Stimulated activated CD4-positive, alpha-beta T cell treated with anti-CD3 and anti-CD28 coated beads, Interleukin-15, amount 100 ng/mL, for 48 hours (primary cell): ENCODE measurements at regions not wholly inside any gene's neighbourhood (a gene's known extent, or its start where the extent isn't known, plus 50 kb on each side); places are given as distances from the start of the nearest gene placed in this dataset.
"Not testable (repeated sequence)": the region's sequence is repeated elsewhere in the genome, so short reads cannot be mapped to it uniquely, and the experiment has no call there.

Experiments used
- DNase-seq, 2 donors: peaks; one replicate each; pipeline ENCODE4 v3.0.0-alpha.2; 2020; ENCODE audit warnings: low read depth in 2 of 2

DNA sequence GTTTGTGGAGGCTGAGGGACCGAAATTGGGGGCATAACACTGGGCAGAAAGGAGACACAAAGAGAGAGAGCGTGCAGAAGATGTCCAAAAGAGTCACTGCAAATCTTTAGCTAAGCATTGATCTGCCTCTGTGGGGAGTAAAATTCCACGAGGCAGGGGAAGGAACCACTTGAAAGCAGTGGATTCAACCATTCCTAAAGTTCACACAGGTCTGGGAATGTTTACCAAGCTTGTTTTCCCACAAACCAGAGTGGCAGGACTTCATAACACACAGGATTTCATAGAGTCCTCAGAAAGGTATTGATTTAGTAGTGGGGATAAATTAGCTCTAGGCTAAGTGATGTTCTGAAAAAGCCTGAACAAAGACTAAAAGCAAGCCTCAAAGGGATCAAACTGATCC lies 66.1 kb upstream of the RPL38 start:
- no peak for DNase-seq

DNA sequence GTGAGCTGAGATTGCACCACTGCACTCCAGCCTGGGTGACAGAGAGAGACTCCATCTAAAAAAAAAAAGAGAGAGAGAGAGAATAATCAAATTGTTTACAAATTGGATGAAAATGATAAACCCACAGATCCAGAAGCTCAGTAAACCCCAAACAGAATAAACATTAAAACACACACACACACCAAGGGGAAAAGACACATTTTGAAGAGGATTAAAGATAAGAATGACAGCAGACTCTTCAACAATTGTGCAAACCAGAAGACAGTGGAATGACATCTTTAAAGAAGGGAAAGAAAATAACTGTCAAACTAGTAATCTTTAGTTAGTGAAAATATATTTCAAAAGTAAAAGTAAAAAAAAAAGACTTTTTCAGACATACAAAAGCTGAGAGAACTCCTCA lies 64.4 kb upstream of the RPL38 start:
- no peak for DNase-seq

DNA sequence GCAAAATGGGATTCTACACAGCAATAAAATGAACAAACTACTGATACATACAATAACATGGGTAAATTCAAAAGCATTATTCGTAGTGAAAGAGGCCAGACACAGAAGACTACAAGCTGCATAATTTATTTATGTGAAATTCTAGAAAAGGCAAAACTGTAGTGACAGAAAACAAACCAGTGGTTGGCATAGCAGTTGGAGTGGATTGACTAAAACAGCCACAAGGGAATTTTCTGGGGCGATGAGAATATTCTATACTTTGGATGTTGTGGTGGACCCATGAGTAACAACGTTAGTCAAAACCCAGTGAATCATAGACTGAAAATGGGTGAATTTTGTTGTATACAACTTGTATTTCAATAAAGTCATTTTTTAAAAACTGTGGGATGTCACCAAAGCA lies 63.2 kb upstream of the RPL38 start:
- DNase-seq, result no peak

DNA sequence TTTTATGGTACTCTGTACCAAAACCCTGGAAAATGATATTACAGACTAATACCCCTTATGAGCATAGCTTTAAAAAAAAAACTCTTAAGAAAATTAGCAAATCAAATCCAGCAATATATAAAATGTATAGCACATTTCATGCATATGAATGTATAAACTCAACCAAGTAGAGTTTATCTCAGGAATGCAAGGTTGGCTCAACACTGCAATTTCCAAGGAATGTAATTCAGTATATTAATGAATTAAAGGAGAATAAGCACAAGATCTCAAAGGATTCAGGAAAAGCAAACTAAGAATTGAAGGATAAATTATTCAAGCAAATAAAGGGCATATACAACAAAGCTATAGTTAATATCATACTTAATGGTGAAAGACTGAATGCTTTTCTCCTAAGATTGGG lies 61.9 kb upstream of the RPL38 start:
- DNase-seq, result no peak

DNA sequence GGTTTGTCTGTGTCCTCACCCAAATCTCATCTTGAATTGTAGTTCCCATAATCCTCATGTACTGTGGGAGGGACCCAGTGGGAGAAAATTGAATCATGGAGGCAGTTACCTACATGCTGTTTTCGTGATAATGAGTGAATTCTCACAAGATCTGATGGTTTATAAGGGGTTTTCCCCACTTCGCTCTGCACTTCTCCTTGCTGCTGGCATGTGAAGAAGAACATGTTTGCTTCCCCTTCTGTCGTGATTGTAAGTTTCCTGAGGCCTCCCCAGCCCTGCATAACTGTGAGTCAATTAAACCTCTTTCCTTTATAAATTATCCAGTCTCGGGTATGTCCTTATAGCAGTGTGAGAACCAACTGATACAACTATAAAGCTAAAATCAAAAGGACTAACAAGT lies 60.2 kb upstream of the RPL38 start:
- not testable (repeated sequence) for DNase-seq

DNA sequence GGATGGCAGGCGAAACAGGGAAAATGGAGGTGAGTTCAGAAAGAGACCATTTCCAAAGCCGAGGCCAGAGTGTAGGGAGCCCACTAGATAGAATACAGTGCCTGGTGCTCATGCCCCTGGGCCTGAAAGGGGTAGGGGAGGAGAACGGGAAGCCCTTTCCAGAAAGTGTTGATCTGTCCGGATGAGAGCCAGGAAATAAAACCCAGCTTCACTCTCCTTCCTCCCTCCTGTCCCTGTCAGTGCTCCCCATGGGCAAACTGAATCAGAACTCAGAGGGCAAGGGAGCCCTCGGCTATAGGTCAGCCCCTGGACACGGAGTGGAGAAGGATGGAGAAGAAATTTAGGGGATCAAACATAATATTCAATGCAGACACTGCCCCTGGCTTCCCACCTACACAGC lies 57.7 kb upstream of the RPL38 start:
- DNase-seq, result no peak

DNA sequence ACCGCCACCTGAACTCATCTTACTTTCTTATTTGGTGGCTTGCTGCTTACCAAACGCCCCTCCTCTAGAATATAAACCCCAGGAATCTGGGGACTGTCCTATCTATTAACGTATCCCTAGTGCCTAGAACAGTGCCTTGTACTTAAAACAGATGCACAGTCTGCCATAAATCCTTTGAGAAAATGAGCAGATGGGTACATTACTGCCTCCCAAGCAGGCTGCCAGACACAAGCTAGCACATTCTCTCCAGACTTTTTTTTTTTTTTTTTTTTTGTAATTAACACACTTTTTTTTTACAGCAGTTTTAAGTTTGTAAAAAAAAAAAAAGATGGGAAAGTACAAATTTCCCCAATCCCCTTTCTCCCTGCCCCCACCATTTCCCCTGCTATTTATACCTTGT lies 57.3 kb upstream of the RPL38 start:
- no peak for DNase-seq

DNA sequence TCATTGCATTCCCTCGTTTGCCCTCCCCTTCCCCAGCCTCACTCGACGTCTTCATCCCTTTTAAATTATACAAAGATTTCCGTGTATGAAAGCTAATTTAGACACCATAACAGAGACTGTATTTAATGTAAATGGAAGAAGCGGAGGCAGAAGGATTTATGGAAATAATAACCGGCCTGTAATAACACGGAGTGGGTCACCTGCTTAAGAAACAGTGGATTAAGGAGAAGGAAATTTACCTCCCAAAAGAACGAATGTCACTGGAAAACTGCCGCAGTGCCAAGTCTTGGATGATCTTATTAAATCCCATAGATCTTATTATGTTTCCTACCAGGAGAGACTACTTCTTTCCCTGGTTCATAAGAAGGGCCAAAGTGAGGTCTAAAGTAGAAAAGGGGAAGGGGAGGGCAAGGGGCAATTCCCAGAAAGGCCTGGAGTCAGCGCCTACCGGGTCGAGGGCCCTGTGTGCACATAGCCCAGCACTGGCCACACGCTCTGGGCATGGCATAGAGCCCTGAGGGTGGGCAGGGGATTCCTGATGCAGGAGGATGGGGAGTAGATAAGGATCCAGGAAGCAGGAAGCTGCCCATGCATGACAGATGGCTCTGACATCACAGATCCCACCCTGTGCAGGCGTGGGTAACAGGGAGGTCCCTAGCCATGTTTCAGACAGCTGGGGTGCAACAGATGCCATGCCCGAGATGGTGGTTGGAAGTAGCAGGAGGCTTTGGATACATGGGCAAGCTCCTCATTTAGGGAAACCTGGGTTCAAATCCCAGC lies 56.2 kb upstream of the RPL38 start:
- DNase-seq, result no peak

DNA sequence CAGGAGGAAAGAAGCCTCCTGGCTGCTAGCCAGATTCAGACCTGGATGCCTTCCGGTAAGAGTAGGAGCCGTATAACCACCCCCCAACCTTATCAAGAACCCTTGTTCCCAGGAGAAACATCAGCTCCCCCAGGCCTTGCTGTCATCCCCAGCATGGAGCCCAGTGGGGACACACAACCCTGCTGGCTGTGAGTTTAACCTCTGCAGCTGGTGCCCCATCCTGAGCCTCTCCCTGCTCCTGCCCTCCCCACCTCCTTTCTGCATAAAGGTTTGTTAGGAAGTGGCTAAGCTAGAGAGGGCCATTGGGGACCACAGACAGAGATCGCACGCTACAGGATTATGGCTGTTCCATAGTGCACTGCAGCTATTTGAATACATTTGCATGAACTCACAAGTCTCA lies 55.5 kb upstream of the RPL38 start:
- no peak for DNase-seq

DNA sequence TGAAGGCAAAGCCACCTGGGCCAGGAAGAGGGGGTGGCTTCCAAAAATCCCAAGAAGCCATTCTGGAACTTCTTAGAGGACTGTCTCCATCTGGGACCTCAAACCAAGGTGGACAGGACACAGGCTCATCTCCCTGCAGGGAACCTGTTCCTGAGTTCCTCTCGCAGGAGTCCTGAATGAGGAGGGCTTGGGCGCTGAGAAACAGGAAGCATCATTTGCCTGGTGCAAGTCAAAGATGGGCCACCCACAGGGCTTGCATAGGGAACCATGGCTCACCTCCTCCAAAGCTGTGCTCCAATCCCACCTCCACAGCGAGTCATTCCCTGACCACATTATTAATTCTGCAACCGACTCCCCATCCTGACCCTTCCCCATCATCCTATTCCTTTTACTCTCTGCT lies 55.0 kb upstream of the RPL38 start:
- no peak for DNase-seq

DNA sequence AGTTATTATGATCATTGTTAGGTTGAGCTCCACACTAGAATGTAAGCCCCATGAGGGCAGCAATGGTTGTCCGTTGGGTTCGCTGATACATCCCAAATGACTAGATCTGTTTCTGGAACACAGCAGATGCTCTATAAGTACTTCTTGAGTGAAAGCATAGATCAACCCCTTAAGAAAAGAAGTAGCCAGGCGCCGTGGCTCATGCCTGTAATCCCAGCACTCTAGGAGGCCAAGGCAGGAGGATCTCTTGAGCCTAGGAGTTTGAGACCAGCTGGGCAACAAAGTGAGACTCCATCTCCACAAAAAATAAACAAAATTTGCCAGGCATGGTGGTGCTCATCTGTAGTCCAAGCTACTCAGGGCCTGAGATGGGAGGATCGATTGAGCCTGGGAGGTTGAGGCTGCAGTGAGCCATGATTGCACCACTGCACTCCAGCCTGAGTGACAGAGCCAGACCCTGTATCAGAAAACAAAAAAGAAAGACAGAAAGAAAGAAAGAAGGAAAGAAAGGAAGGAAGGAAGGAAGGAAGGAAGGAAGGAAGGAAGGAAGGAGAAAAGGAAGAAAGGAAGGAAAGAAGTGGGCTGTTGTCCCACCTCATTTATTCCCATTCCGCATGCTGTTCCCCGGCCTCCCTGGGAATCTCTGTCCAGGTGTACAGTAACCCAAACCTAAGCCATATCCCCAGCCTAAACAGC lies 54.4 kb upstream of the RPL38 start:
- DNase-seq, result no peak

DNA sequence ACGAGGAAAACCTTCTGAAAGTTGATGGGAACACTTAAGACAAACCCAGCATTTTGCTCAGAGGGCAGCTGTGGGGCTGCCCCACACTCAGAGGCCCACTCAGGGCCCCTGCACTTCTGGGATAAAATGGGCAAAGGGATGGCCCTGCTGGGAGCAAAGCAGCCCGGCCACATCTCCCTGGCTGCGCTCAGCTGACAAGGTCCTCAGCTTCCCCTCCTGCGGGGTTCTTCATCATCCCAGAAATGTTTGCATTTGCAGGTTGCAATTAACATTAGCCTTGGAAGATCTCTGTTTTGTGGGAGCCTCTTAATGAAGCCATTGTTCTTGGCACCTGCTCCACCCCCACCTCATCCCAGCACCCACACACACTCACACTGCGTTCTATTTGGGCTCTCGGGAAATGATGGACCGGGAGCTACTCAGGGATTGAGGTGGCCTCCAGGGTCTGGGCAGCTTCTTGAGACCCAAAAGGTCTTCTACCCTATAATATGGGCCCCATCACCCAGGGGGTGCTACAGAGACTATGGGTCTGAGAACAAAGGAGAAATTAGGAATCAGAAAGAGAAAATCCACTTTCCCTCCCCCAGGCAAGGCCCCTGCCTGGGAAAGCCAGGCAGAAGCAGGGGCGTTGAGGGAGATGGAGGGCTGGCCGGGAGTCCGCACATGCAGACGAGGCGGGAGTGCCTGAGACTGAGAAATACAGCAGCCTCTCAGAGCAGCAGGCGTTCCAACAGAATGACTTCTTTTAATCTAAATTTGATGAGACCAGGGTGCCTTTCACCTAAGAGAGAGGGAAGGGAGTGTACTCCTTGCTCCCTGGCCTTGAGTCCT lies 53.7 kb upstream of the RPL38 start:
- no peak for DNase-seq

DNA sequence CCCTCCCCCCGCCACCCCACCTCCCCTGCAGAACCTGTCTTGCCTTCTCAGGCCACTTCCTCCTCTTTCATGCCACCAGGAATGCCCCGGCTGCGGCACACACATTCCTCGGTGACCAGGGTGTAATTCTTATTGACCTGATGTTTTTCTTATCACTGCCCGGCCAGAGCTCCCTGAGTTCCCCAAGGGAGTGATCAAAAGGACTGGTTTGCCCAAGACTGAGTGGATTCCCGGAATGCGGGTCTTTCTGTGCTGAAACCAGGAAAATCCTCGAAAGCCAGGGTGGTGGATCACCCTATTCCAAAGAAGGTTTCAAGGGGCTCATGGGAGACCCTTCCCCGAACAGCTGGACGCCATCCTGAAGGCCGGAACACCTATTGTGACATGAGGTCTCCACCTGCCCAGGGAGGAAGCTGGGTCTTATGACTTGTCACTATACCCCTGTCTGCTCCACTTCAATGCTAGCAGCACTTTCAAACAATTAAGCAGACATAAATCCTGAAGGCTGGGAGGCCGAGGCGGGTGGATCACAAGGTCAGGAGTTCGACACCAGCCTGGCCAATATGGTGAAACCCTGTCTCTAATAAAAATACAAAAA lies 53.0 kb upstream of the RPL38 start:
- DNase-seq, result no peak

DNA sequence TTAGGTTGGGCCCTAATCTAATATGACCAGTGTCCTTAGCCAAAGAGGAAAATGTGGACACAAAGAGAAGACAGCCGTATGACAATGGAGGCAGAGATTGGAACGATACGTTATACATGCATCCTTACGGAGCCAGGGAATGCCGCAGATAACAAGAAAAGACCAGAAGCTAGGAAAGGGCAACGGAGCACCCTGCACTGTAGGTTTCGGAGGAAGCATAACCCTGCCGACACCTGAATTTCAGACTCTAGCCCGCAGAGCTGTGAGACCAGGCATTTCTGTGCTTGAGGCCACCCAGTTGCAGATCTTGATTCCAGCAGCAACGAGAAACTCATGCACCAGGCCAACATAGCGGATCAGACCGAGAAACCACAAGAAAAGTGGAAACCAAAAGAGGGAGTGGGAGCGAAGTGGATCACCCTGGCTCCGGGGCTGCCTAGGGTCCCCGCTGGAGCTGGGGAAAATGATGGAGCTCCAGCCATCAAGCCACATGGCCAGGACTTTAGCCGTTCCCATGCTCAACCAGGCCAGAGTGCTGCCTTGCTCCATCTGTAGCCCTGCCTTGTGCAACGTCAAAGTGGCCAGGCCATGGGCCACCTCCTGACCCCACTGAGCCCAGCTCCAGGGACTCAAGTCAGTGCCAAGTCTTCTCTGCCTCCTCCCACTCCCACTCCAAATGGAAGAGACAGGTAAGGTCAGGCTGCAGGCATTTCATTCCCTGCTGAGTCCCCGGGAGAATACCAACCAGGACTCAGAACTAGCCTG lies 51.7 kb upstream of the RPL38 start:
- DNase-seq, result no peak

DNA sequence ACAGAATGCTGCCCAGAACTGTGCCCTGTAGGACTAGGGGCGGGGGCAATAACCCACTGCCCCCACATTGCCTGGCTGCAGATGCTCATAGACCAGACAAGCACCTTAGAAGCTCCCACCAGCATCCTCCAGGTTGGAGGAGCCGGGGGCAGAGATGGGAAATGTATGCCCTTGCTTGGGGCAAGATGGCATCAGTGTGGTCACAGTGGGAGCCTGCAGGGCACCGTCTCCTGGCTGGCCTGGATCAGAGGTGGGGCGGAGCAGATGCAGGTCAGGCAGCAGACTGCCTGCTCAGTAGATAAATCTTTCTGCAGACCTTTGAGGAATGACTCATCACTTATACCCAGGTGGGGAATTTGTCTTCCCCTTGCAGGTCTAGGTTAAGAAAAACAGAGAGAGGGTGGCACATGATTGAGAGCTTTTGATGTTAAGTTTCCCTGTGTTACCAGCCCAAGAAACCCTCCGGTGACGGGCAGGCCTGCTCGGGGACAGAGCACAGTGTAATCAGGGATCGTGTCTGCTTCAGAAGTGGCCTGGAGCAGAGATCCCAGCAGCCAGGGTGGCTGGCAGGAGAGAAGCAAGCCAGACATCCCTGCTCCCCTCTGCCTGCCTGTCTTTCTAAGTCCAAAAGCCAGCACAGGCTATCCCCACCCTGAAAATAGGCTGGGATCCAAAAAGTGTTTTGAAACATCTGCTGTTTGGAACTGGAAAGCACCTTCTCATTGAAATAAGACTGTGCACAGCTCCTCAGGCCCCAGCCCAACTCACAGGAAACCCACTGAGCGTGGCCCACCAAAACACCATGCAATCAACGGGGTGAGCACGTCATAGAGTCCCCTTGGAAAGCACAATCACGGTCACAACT lies 50.7 kb upstream of the RPL38 start:
- no peak for DNase-seq

DNA sequence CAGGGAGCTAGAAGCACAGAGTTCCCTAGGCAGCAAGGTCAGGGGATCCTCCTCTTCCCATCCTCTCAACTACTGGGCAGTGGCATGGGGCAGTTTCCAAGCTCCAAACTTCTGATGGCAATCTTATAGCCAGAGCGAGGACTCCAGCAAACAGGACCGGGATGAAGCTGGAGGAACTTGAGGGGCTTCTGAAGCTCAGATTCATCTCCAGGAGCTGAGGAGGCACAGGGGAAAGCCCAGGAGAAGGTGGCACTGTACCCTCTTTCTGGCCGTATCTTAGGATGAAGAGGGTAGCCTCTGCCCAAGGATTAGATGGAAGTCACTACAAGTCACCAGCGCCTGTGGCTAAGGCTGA lies 50.0 kb upstream of the RPL38 start:
- no peak for DNase-seq
